CD4-positive, alpha-beta T cell treated with Interleukin-12 subunit alpha and Interleukin-12 subunit beta, for 1 hour (primary cell): ENCODE measurements at regions not wholly inside any gene's neighbourhood (a gene's known extent, or its start where the extent isn't known, plus 50 kb on each side); places are given as distances from the start of the nearest gene placed in this dataset.
"Not testable (repeated sequence)": the region's sequence is repeated elsewhere in the genome, so short reads cannot be mapped to it uniquely, and the experiment has no call there.

ENCODE experiments used
- DNase-seq: peaks from one replicate; pipeline ENCODE4 v3.0.0-alpha.2; 2020

DNA sequence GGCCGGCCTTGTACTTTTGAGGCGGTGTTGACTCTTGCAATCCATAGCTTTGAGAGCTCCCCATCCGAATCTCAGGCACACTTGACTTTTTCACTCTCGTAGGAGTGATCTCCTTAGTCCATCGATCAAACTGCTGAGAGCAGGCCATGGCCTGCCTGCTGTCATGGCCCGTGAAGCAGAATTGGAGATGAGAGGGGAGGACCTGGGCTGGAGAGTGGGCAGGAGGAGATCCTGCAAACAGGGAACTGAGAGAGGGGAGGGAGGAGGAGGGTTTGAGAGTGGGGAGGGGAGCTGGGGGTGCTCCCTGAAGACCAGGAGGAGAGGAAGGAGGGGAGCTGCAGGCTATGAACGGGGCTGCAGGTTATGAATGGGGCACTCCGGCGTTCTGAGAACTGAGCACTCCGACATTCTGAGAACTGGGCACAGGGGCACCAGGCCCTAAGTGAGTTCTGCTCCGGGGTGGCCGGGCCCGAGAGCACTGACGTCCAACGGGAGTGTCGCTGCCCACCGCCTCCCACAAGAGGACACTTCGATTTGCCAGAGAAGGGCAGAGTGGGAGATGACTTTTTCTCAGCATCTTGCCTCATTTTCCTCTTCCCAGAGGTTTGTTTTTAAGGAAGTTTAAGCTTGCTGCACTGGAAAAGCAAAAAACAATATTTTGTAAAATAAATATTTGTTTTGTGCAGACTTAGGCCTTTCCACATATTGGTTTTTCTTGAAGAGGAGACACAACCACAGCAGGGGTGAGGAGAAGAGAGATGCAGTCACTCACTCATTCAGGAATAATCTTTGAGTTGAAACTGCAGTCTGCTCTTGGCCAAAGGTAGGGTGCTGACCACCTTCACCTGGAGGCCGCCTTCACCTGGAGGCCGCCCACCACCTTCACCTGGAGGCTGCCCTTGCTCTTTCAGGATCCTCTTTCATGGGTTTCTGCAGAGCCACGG lies 194.2 kb downstream of the NPIPB11 start:
- not testable (repeated sequence) for DNase-seq

DNA sequence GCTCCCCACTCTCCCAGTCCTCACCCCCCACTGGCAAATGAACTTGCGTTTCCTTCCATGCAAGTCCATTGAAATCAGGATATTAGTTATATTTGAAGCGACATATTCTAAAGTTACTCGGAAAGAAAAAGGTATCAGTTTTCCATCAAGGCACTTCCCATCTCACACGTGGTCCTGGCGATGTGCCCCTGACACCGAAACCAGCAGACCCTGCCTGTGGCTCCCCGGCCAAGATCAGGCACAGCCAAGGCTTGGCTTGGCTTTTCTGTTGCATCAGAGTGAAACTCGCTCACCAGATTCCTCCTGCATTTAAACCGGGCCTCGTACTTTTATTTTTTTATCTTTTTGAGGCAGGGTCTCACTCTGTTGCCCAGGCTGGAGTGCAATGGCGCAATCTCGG lies 195.1 kb downstream of the NPIPB11 start:
- DNase-seq: not testable (repeated sequence)

DNA sequence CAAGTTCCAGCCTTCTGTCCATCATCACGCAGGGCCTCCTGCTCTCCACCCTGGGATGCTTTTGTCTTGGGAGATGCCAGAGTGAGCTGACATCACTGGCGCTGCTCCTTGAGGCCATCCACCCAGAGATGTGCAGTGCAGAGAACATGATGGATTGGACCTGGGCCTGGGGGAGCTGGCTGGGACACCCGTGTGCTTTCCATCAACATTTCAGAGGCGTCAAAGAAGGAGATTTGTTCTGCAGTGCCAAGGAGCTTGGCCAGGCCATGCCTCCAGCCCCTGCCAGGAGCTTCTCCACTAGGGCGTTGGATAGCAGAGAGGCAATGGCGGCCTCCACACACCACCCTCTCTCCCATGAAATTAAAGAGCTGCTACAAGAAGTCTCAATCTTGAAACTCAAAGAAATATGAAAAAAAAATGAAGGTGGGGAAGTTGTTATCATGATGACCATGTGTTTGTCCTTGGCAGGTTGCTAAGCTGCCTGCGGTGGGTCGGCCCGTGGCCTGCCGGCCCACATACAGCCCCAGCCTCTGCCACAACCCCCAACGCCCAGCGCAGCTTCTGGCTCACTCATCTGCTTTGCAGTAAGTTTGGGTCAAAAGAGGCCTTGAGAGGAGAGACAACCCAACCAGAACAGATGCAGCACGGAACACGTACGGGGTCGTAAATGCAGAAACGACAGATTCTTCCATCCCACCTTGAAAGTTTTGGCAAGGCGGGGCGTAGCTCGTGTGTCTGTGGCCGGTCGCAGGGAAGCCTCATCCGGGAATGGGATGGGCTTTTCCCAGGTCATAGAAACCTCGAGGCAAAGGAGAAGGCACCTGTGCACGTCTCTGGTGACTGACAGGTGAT lies 196.0 kb downstream of the NPIPB11 start:
- DNase-seq: not testable (repeated sequence)

DNA sequence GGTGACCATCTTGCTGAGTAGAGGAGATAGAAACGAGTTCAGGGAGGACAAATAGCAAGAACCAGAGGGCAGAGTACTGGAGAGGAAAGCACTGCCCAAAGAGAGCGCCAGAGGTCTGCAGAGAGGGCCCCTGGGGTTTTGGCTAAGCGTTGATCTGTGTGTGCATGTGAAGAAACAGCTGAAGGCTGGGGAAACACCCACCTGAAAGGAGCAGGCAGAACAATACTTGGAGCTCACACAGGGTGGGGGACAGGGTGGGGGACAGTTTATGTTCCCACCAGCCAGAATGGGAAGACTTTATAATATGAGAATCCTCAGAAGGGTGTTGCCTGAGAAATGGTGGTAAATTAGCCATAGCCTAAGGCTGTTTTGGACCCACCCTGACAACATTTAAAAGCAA lies 200.4 kb downstream of the NPIPB11 start:
- DNase-seq: not testable (repeated sequence)

DNA sequence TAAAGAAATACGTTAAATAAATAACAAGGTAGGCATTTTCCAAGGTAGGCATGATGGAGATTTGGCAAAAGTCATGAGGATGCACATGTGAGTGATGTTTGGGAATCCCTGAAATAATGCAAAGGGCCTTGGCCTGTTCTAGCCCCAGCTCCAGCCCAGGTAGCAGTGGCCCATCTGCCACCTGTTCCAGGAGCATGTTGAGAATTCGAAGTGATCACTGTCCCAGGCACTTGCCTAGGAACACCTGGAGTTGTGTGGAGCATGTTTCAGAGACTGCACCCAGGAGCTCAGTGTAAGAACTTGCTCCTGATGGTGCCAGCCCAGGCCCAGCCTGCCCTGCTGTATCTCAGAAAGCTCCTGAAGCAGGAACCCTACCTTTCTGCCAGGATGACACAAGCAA lies 201.4 kb downstream of the NPIPB11 start:
- not testable (repeated sequence) for DNase-seq

DNA sequence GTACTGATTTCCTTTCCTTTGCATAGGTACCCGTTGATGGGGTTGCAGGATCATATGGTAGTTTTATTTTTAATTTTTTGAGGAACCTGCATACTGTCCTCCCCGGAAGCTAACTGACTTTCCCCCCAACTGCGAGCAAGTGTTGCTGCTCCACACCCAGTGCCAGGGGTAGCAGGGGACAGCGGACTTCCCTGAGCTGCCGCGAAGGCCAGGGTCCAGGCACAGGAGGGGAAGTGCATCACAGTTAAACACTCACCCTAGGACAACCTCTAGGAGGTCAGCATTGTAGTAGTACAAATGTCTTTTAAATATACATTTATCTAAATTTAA lies 201.7 kb downstream of the NPIPB11 start:
- DNase-seq: no peak

DNA sequence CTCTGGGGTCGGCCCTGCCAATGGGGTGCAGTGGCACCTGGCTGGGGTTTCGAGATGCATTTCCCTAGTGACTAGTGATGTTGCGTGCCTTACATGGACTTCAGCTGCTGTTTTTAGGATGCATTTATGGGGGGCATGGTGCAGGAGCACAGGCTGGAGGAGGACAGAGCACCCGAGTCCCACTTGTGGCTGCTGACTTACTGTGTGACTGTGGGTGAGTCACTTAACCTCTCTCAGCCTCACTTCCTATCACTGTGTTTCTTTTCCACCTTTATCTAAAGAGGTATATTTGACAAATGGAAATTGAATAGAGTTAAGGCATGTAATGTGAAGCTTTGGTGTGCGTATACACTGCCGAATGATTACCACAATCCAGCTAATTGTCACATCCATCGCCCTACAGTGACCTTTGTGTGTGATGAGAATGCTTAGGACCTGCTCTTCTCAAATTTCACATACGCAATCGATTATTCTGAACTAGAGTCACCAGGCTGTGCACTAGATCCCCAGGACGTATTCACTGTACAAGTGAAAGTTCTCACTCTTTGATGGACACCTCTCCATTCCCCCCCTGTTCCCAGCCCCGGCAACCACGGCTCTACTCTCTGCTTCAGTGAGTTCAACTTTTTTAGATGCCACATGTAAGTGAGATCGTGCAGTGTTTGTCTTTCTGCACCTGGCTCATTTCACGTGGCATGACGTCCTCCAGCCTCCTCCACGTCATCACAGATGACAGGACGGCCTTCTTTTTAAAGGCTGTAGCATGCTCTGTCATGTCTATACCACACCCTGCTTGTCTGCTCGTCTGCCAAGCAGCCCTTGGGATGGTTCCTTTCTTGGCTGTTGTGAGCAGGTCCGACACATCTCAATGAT lies 202.3 kb downstream of the NPIPB11 start:
- DNase-seq: not testable (repeated sequence)

DNA sequence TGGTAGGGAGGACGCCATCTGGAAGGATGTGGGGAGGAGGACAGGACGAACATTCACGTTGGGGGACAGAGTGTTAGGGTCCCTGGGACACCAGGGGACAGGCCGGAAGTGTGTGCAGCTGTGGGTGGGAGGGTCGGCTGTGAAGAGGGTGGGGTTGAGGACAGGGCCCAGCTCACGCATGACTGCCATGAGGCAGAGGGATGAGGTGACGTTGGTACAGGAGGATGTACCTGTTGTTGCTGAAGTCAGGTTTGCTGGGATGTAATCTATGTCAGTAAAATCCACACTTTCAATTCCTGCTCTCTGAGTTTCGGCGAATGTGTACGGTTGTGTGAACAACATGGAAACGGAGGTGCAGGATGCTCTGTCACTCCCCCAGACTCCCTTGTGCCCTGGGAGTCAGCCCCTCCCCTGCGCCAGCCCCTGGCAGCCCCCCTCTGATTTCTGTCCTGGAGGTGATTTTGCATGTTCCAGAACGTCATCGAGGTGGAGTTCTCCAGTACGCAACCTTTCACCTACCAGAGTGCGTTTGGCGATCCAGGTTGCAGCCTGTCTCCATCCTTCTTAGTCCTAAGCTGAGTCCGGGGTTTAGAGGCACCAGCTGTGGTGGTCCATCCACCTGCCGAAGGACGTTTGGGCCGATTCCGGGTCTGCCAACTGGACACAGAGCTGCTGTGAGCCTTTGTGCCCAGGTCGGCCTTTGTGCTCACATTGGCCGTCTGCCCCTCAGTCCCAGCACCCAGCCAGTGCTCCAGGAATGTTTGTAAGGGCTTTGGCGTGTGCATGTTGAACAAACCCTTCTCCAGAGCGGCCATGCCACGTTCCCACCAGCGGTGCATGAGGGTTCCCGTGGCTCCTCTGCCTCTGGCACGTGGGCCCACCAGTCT lies 203.2 kb downstream of the NPIPB11 start:
- DNase-seq: not testable (repeated sequence)

DNA sequence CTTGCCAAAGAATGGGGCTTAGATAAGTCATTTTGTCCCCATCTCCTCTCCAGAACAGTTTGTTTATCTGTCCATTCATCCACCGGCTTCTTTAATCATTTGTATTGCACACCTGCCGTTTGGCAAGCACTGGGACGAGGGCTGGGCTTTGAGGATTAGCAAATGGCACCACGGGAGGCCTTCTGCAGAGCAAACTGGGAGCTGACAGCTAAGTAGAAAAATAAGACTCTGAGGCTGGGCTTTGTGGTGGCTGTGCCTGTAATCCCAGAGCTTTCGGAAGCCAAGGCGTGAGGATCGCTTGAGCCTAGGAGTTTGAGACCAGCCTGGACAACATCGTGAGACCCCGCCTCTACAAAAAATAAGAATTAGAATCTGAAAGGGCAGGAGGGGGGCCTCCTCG lies 203.9 kb downstream of the NPIPB11 start:
- DNase-seq: not testable (repeated sequence)

DNA sequence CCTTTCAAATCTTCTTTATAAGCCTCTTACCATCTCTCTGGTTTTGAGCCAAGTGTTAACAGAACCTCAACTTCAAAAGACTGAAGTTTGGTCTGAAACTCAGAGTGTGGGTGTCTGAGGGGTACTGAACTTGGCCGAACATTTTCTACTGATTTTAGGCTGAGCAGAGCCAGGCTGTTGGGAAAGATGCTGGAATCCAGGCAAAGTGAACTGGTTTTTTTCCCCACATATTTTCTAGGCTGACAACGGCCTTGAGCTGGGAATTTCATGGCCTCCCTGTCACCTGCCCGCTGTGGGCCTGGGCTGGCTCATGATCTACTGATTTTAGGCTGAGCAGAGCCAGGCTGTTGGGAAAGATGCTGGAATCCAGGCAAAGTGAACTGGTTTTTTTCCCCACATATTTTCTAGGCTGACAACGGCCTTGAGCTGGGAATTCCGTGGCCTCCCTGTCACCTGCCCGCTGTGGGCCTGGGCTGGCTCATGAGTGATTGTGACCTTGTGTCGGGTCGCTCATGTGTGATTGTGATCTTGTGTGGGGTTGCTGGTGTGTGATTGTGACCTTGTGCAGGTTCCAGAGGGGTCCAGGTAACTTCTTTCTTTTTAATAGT lies 204.4 kb downstream of the NPIPB11 start:
- not testable (repeated sequence) for DNase-seq

DNA sequence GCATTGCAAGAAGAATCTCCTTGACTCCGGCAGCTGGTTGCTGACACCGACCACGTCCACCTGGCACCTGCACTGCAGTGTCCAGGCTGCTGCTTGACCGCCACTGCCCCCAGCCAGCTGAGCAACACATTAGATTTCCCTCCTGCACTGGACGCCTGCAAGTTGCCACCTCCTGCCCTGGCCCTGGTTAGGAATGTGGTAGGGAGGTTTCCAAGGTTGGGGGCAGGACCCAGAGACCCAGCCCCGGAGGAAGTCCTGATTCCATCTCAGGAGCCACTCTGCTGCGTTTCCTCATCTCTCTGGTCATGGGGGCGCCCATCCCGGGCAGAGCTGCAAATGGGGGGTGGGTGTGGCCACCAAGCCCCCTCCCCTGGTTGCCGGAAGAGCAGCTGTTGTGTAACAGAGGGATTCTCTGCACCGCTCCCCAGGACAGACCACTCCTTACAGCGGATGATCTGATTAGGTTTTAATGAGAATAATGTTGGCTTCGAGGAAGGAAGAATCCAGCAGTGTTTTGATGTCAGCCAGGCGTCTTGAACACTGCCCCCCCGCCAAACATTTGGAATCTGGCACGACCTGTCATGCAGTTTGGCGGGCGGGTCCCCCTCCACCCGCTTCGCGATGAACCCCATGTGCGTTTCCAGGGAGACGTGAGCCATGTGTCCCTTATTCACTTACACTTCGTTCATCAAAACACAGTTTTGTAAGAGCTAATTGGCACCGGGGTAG lies 205.1 kb downstream of the NPIPB11 start:
- DNase-seq: not testable (repeated sequence)

DNA sequence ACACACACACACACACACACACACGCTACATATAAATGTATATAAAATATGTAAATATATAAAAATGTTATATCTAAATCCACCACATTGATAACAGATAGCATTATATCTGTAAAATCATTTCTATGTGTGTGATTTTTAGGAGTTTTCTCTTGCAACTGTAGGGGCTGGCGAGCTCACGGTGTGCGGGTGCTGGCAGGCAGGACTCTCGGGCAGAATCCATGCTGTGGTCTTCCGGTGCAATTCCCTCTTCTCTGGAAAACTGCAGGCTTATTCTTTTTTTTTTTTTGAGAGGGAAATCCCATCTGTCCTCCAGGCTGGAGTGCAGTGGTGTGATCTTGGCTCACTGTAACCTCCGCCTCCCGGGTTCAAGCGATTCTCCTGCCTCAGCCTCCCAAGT lies 205.8 kb downstream of the NPIPB11 start:
- not testable (repeated sequence) for DNase-seq

DNA sequence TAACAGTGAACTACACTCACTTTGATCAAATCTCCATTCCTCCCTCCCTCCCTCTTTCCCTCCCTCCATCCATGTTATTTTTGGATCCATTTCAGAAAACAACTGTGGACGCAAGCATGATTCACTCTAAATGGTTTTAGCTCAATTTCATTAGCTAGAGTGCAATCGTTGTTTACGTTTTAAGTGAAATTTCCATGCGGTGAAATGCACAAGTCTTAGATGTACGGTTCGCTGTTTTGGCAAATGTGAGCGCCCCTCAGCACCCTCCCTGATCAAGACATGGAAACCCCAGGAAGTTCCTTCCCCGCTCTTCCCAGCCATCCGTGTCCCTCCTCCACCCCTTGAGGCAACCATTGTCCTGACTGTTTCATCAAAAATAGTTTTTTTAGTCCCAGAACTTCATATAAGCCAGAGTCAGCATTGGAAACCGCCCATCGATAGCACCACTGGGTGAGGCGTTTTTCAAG lies 206.3 kb downstream of the NPIPB11 start:
- not testable (repeated sequence) for DNase-seq

DNA sequence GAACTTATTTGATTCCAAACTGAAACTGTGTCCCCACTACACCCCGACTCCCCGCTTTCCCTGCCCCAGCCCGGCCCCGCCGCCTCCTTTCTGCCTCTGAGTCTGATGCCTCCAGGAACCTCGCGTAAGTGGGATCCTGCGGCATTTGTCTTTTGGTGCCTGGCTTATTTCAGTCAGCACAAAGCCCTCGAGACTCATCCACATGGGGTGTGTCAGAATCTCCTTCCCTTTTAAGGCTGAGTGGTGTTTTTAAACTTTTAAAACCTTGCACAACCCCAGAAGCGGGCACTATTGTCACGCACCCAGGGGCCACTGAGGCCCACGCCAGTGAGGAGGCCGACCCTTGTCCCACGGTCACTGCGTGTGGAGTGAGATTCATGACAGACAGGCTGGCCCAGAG lies 206.9 kb downstream of the NPIPB11 start:
- not testable (repeated sequence) for DNase-seq

DNA sequence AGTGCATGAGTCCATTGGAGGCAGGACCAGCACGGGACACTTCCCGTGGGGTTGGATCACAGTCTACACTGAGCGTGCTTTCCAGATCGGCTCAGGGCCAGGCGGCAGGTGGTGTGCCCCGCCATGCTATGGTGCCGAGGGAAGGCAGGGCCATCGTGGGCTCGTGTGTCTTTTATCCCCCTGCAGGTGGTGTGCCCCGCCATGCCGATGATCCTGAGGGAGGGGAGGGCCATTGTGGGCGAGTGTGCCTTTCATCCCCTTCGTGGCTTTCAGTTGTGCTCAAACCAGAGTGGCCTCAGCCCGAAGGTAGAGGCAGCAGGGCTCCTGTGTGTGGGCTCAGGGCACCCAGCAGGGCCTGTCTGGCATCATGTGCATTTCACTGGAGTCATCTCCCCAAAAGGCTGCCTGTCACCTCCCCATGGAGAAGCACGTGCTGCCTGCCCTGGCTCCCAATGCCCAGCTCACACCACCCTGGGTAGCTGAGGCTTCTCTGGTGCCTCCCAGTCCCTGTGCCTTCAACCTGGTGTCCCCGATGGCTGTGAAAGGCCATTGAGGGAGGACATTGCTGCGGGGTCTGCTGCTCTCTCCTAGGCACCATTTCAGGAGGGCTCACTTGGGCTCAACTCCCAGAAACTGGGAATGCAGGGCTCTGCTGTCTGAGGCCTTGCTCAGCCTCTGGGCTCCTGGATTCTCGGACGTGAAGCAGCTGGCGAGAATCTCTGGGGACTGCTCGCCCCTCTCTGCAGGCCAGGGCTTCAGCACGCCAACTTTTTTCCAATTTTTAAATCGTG lies 207.6 kb downstream of the NPIPB11 start:
- no peak for DNase-seq

DNA sequence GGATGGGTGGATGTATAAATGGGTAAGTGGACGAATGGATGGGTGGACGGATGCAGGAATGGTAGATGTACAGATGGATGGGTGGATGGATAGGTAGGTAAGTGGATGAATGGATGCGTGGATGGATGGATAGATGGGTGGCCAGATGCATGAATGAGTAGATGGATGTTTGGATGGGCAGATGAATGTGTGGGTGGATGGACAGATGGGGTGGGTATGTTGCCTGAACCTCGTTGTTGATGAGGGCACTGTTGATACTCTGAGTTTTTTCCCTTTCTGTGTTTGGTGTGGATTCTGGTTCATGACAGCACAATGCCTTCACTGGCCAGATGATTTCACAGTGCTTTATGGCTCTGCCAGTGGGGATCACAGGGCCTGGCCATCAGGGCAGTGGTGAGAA lies 208.3 kb downstream of the NPIPB11 start:
- DNase-seq: no peak

DNA sequence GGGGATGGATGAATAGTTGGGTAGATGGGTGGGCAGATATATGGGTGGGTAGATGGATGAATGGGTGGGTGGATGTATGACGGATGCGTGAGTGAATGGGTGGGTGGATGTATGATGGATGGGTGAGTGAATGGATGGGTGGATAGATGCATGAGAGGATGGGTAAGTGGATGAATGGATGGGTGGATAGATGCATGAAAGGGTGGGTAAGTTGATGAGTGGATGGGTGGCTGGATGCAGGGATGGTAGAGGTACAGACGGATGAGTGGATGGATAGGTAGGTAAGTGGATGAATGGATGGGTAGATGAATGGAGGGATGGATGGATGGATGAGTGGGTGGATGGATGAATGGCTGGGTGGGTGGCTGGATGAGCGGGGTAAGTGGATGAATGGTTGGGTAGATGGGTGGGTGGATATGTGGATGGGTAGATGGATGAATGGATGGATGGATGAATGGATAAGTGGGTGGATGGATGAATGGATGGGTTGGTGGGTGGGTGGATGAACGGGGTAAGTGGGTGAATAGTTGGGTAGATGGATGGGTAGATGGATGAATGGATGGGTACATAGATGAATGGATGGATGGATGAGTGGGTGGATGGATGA lies 208.9 kb downstream of the NPIPB11 start:
- DNase-seq: not testable (repeated sequence)

DNA sequence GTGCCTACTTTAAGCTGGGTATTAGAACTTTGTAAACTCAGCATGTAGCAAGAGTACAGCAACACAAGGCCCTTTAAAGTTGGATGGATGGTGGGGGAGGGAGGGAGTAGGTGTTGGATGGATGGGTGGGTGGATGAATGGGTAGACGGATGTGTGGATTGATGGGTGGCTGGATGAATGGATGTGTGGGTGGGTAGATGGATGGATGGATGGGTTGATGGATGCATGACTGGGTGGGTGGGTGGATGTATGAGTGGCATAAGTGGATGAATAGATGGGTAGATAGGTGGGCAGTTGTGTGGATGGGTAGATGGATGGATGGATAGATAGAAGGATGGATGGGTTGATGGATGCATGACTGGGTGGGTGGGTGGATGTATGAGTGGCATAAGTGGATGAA lies 209.8 kb downstream of the NPIPB11 start:
- DNase-seq: not testable (repeated sequence)
